ENCODE measurements at regions not wholly inside any gene's neighbourhood (a gene's known extent, or its start where the extent isn't known, plus 50 kb on each side); places are given as distances from the start of the nearest gene placed in this dataset.

DNA sequence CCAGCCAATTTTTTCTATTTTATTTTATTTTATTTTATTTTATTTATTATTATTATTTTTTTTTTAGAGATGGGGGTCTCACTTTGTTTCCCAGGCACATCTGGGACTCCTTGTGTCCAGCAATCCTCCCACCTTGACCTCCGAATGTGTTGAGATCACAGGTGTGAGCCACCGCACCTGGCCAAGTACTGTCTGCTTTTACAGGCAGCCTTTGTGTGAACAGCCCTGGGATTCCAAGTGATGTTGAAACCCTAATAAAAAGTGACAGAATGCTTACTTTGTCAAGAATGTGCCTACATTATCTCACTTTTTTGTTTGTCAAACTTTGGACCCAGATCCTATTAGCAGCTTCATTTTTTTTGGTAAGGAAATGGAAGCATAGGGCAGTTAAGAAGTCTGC, 220.1 kb upstream of the EDNRB start:
- H3K36me3 Mint-ChIP-seq (ENCODE audit: low read depth), result no peaks in the 10 kb centered on the region
- no peak overlapping the region for H3K4me3 Mint-ChIP-seq
- TF ChIP-seq, protein P1, sequence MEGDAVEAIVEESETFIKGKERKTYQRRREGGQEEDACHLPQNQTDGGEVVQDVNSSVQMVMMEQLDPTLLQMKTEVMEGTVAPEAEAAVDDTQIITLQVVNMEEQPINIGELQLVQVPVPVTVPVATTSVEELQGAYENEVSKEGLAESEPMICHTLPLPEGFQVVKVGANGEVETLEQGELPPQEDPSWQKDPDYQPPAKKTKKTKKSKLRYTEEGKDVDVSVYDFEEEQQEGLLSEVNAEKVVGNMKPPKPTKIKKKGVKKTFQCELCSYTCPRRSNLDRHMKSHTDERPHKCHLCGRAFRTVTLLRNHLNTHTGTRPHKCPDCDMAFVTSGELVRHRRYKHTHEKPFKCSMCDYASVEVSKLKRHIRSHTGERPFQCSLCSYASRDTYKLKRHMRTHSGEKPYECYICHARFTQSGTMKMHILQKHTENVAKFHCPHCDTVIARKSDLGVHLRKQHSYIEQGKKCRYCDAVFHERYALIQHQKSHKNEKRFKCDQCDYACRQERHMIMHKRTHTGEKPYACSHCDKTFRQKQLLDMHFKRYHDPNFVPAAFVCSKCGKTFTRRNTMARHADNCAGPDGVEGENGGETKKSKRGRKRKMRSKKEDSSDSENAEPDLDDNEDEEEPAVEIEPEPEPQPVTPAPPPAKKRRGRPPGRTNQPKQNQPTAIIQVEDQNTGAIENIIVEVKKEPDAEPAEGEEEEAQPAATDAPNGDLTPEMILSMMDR (IDR thresholded peaks at IDR 0.05), result no peak
- no peaks in the 10 kb centered on the region for H3K4me1 Mint-ChIP-seq
- H3K27ac Mint-ChIP-seq, result no peak overlapping the region
- no peaks in the 10 kb centered on the region for H3K9me3 Mint-ChIP-seq
- H3K27me3 Mint-ChIP-seq (ENCODE audit: low read depth, poor library complexity), result no peaks in the 10 kb centered on the region
- no peak for DNase-seq

DNA sequence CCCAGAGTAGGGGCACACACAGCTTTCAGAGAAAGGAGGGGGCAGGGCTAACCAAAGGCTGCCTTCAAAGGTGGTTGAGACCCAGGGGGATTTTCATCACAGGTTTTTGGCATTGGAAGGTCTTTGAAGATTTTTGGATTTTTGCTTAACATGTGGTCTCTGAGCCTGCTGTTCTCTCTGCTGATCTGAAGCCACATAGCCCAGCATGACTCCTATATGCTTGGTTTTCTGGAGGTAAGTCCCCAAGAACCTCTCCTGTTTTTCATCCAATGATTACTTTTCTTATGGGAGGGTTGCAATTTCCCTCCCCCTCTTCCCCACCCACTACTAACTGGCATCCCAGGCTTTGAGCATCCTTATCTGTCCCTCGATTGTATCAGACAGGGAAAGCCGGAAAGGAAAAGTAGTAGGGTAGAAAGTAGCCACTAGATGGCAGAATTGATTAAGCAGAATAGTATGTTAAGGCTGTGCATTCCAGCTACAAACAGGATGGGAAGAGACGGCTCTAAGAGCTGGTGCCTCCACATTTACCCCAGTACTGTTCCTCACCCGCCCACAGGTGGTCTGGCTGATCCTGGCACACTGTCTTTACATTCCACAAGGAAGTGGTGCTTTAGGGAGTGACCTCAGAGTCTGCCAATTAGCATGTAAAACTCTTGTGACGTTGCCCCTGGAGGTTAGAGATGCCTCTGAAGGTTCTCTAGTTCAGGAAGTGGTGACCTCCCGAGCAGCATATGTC, 218.9 kb upstream of the EDNRB start:
- Mint-ChIP-seq H3K36me3 (ENCODE audit: low read depth) (no peaks in the 10 kb centered on the region), H3K4me3 (no peak overlapping the region)
- peak; percentile 41 for DNase-seq

DNA sequence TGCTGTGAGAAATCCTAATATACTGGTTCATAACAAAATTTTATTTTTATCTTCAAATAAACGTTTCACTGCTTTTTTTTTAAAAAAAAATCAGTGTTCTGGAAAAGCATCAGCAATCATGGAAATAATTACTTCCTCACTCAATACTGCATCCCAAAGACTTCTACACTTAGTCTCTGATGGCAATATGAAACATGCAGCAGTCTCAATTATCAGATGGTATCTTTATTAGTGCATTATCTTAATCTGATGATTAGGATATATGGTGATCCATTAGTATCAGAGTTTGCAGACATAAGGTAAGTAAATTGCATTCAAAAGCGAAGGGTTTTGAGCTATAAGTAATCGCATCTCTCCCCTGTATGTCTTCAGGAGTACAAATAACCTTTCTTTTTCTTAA, 218.3 kb upstream of the EDNRB start:
- H3K36me3 Mint-ChIP-seq (ENCODE audit: low read depth), result no peaks in the 10 kb centered on the region
- TF ChIP-seq, protein P1 (IDR thresholded peaks at IDR 0.05), result no peak
- H3K27me3 Mint-ChIP-seq (ENCODE audit: low read depth, poor library complexity), result no peaks in the 10 kb centered on the region
- no peaks in the 10 kb centered on the region for H3K4me1 Mint-ChIP-seq
- H3K9me3 Mint-ChIP-seq, result no peaks in the 10 kb centered on the region
- no peak overlapping the region for H3K27ac Mint-ChIP-seq
- no peak overlapping the region for H3K4me3 Mint-ChIP-seq
- no peak for DNase-seq

More for the DNA sequence above, 218.9 kb upstream of the EDNRB start:
- TF ChIP-seq, protein P1 (IDR thresholded peaks at IDR 0.05), result peak; percentile 76
- Mint-ChIP-seq H3K27me3 (ENCODE audit: low read depth, poor library complexity) (no peaks in the 10 kb centered on the region), H3K27ac (no peak overlapping the region), H3K4me1 (no peaks in the 10 kb centered on the region), H3K9me3 (no peaks in the 10 kb centered on the region)

DNA sequence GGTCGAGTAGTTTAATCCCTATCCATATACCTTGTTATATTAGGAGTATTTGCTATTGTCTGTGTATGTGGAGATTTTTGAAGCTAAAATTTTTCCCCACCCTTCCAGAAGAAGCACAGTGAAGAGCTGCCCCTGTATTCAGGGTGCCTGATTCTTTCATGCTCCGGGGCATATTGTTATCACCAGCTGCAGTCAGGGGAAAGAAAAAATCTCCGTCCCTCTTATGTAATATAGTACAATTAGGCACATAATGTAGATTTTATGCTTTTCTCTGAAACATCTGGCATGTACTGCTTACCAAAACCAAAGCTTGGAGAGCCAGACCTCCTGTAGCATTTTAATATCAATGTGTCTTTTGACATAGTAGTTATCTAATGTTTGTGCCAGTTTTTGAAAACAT, 214.9 kb upstream of the EDNRB start:
- Mint-ChIP-seq H3K9me3 (no peaks in the 10 kb centered on the region), H3K4me1 (peaks cover 12% of the 10 kb centered on the region), H3K36me3 (ENCODE audit: low read depth) (no peaks in the 10 kb centered on the region), H3K27ac (no peak overlapping the region), H3K4me3 (no peak overlapping the region), H3K27me3 (ENCODE audit: low read depth, poor library complexity) (no peaks in the 10 kb centered on the region)
- TF ChIP-seq, protein P1 (IDR thresholded peaks at IDR 0.05), result no peak
- no peak for DNase-seq

DNA sequence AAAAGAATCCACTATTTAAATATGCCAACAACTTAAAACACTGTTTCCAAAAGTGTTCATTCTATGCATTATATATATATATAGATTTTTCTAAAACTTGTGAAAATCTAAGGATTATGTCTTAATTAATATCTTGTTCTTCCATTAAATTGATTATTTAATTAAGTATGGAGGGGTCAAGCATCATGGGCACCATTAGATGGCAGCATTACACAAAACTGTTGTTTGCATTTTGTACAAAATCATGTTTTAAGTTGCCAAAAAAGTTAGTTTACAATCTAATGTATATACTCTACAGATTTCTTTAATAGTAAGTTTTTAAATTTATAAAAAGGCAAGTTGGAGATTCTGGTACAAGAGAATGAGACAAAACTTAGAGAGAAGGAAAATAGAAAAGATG, 213.2 kb upstream of the EDNRB start:
- Mint-ChIP-seq H3K4me1 (peaks cover 12% of the 10 kb centered on the region), H3K4me3 (no peak overlapping the region), H3K36me3 (ENCODE audit: low read depth) (no peaks in the 10 kb centered on the region), H3K27ac (no peak overlapping the region), H3K9me3 (no peaks in the 10 kb centered on the region), H3K27me3 (ENCODE audit: low read depth, poor library complexity) (no peaks in the 10 kb centered on the region)
- TF ChIP-seq, protein P1 (IDR thresholded peaks at IDR 0.05), result peak; percentile 21
- no peak for DNase-seq

DNA sequence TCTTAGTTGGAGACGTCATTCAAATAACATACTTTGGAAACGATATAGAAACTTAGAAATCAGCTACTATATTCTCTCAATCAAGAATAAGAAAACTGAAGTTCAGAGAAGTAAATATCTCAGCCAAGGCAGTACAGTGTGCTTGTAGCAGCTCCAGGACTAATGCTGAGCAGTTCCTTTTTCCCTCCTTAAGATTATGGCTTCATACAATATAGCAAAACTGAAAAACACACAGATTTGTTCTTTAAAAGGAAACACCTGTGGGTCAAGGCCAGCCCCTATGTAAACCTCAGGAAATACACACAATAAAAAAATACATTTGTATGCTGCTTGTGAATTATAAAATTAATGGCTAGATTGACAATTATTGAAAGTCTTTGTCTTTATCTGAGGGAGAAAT, 212.7 kb upstream of the EDNRB start:
- Mint-ChIP-seq H3K4me3 (no peak overlapping the region), H3K4me1 (peaks cover 12% of the 10 kb centered on the region), H3K27ac (no peak overlapping the region), H3K9me3 (no peaks in the 10 kb centered on the region), H3K27me3 (ENCODE audit: low read depth, poor library complexity) (no peaks in the 10 kb centered on the region), H3K36me3 (ENCODE audit: low read depth) (no peaks in the 10 kb centered on the region)
- TF ChIP-seq, protein P1 (IDR thresholded peaks at IDR 0.05), result no peak
- no peak for DNase-seq
